Skeletal muscle satellite cell (primary cell): ENCODE measurements at regions not wholly inside any gene's neighbourhood (a gene's known extent, or its start where the extent isn't known, plus 50 kb on each side); places are given as distances from the start of the nearest gene placed in this dataset.
A peak's percentile ranks its signal among the peaks of the same experiment; 100 is the strongest.

Experiments
- H3K27me3 ChIP-seq: 2 replicates; pipeline ENCODE4 v1.7.0; 2013; ENCODE audit warnings: low read length; ENCODE audit not compliant: control insufficient read depth, insufficient read depth
- H3K36me3 ChIP-seq: 2 replicates; pipeline ENCODE4 v1.7.0; 2013; ENCODE audit warnings: mild to moderate bottlenecking, control low read depth, low read length; ENCODE audit not compliant: insufficient read depth
- H3K4me1 ChIP-seq: 2 replicates; pipeline ENCODE4 v1.7.0; 2013; ENCODE audit warnings: low read length; ENCODE audit not compliant: control insufficient read depth, insufficient read depth
- H3K4me2 ChIP-seq: 2 replicates; pipeline ENCODE4 v1.7.0; 2013; ENCODE audit warnings: mild to moderate bottlenecking, low read length
- H3K4me3 ChIP-seq: 2 replicates; pipeline ENCODE4 v1.7.0; 2013; ENCODE audit warnings: low read length
- H3K9ac ChIP-seq: 2 replicates; pipeline ENCODE4 v1.7.0; 2013; ENCODE audit warnings: mild to moderate bottlenecking, low read depth, low read length, moderate library complexity
- H3K9me3 ChIP-seq: replicated peaks from 2 replicates; pipeline ENCODE4 v1.7.0; 2013; ENCODE audit warnings: mild to moderate bottlenecking, control low read depth, low read length

DNA sequence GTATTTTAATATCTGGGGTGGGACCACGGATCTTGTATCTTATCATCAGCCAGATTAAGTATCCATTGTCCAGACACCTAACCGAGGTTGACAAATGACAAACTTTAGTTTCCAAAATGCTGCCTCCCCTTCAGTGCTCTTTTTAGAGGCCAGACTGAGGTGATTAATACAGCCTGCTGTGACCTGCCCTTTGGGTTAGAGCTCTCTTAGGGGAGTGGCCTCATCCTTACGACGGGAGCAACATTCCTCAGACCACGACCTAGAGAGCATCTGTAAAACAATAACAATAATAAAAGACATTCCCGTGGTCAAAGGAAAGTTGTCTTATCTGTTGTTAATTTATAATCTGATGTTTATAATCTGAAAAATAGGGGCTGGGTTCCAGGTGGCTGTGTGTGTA is 405.3 kb downstream of the LPIN1 start:
- no peaks in the 10 kb centered on the region for H3K9me3 ChIP-seq
- no peaks in the 10 kb centered on the region for H3K36me3 ChIP-seq
- H3K9ac ChIP-seq = no peak overlapping the region
- H3K4me3 ChIP-seq = no peak overlapping the region
- no peaks in the 10 kb centered on the region for H3K27me3 ChIP-seq
- H3K4me1 ChIP-seq = peaks cover 21% of the 10 kb centered on the region
- no peak overlapping the region for H3K4me2 ChIP-seq

DNA sequence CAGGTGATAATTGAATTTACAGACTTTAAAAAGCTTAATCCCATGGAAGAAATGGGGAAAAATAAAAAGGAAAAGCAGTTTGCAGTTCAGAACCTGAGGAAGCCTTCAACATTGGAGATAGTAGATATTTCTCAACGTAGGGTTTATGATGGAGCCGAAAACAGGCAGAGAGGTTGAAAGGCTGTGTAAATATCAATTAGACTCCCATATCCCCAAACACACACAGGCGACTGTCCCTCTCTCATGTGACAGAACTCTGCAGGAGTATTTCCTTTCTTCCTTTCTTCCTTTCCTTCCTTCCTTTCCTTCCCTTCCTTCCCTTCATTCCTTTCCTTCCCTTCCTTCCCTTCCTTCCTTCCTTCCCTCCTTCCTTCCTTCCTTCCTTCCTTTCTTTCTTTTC is 406.5 kb downstream of the LPIN1 start:
- no peak overlapping the region for H3K9ac ChIP-seq
- peaks cover 21% of the 10 kb centered on the region for H3K4me1 ChIP-seq
- H3K36me3 ChIP-seq = no peaks in the 10 kb centered on the region
- H3K4me2 ChIP-seq = no peak overlapping the region
- no peaks in the 10 kb centered on the region for H3K9me3 ChIP-seq
- H3K4me3 ChIP-seq = no peak overlapping the region
- H3K27me3 ChIP-seq = no peaks in the 10 kb centered on the region

- H3K36me3 ChIP-seq = no peaks in the 10 kb centered on the region
- H3K9ac ChIP-seq = peak overlapping the region; percentile 31
- peaks cover 21% of the 10 kb centered on the region for H3K4me1 ChIP-seq
- no peaks in the 10 kb centered on the region for H3K27me3 ChIP-seq
- no peaks in the 10 kb centered on the region for H3K9me3 ChIP-seq
- H3K4me3 ChIP-seq = no peak overlapping the region
- peak overlapping the region; percentile 47 for H3K4me2 ChIP-seq
Observed at GRCh38 chr2:12155303-12156051, 409.0 kb downstream of the LPIN1 start.

DNA sequence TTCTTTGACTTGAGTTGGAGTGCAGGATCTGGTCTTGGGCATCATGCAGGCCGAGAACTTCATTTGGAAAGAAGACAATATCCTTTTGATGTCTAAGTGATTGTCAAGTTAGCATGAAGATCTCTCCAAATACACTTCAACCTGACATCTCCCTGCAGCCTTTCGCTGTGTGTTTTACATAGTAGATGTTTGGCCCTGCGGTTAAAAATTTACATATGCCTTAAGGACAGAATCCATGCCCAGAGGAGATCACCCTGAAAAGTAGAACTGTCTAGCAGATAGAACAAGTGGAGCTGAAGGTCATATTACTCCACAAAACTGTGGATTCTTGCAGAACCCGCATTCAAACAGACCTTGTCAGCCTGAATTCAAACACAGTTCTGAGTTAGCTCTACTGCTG is 409.9 kb downstream of the LPIN1 start:
- Histone ChIP-seq H3K27me3 (no peaks in the 10 kb centered on the region), H3K9me3 (no peaks in the 10 kb centered on the region), H3K4me1 (peaks cover 21% of the 10 kb centered on the region), H3K4me2 (peak overlapping the region; percentile 47), H3K9ac (no peak overlapping the region), H3K4me3 (no peak overlapping the region), H3K36me3 (no peaks in the 10 kb centered on the region)

GRCh38 chr2:12161085-12161484 is 414.7 kb downstream of the LPIN1 start:
- H3K9me3 ChIP-seq = no peaks in the 10 kb centered on the region
- H3K9ac ChIP-seq = no peak overlapping the region
- H3K4me1 ChIP-seq = peaks cover 6% of the 10 kb centered on the region
- H3K4me3 ChIP-seq = no peak overlapping the region
- no peaks in the 10 kb centered on the region for H3K27me3 ChIP-seq
- no peak overlapping the region for H3K4me2 ChIP-seq
- no peaks in the 10 kb centered on the region for H3K36me3 ChIP-seq

DNA sequence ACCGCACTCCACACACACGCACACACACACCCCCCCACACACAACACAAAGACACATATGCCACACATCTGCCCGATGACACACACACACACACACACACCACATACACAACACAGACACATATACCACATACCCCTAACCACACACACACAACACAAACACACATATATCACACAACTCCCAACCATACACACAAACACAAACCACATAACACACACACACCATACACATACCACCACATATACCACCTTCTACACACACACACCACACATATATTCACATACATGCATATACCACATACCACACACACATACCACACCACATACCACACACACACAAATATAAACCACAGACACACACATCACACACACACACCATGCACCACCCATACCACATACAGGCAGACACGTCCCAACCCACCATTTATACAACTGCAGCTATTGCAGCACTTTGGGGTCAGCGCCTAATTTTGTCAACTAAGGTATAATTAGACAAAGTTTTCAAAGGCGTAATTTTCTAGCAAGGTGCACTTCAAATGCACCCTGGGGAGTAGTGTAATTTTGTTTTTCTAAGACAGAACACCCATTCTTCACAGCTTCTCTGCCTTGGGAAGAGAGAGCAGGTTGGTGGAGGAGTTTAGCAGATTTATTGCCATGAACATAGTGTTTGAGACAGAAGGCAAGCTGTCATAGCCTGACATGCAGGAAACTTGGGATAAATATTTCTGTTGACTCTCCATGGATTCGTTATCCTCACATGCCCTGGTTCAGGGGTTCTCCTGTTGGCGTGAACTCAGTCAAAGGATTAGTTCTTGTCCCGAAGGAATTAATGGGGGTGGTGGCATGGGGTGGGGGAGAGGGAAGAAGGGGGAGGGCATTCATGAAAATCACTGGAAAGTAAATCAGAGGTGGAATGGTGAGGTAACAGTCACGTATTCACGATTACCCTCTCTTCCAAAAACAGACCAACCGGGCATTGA is 416.1 kb downstream of the LPIN1 start:
- no peaks in the 10 kb centered on the region for H3K36me3 ChIP-seq
- no peaks in the 10 kb centered on the region for H3K4me1 ChIP-seq
- no peak overlapping the region for H3K4me3 ChIP-seq
- no peaks in the 10 kb centered on the region for H3K9me3 ChIP-seq
- no peak overlapping the region for H3K9ac ChIP-seq
- H3K4me2 ChIP-seq = no peak overlapping the region
- no peaks in the 10 kb centered on the region for H3K27me3 ChIP-seq

GRCh38 chr2:12163866-12164265 is 417.4 kb downstream of the LPIN1 start:
- Histone ChIP-seq H3K9me3 (no peaks in the 10 kb centered on the region), H3K4me3 (no peak overlapping the region), H3K4me2 (no peak overlapping the region), H3K9ac (no peak overlapping the region), H3K36me3 (no peaks in the 10 kb centered on the region), H3K4me1 (peaks cover 6% of the 10 kb centered on the region), H3K27me3 (no peaks in the 10 kb centered on the region)

- H3K4me1 ChIP-seq = peaks cover 14% of the 10 kb centered on the region
- H3K4me3 ChIP-seq = no peak overlapping the region
- H3K9ac ChIP-seq = no peak overlapping the region
- H3K36me3 ChIP-seq = no peaks in the 10 kb centered on the region
- no peak overlapping the region for H3K4me2 ChIP-seq
- H3K27me3 ChIP-seq = no peaks in the 10 kb centered on the region
- H3K9me3 ChIP-seq = no peaks in the 10 kb centered on the region
Observed at GRCh38 chr2:12164689-12165088, 418.3 kb downstream of the LPIN1 start.

DNA sequence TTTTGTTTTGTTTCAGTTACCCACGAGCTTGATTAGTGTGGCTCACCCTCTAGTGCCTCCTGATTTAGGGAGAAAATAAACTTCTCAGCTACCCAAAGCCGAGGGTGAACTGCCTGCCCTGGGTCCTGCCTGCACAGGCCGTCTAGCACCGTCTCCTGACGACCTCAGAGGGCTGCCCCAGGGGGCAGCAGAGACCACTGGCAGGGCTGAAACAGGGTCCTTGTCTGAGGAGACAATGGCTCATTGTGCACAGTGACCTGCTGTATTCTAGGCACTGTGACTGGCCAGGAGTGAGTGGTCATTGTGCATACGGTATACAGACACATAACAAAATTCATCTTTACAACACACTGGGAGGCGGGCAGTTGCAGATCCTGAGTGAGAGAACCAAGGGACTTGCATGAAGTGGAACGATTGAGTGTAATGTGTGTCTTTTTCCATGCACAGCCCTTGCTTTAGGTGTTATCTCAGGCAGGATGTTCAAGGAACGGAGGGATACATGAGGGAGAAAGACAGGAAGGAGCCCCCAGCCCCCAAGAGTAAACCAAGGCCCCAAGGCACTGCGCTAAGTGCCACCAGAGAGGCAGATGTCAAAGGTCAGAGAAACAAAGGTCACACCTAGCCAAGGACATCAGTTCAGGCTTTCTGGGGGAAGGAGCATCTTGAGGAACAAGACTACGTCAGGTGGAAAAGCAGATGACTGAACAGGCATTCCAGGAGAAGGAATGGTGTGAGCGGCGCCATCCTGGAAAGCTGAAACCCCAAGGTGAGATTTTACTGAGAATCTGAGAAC is 421.3 kb downstream of the LPIN1 start:
- H3K4me1 ChIP-seq = peaks cover 22% of the 10 kb centered on the region

GRCh38 chr2:12168354-12168753 is 421.9 kb downstream of the LPIN1 start:
- H3K9me3 ChIP-seq = no peaks in the 10 kb centered on the region
- no peaks in the 10 kb centered on the region for H3K27me3 ChIP-seq
- no peak overlapping the region for H3K4me2 ChIP-seq
- H3K4me1 ChIP-seq = peaks cover 22% of the 10 kb centered on the region
- H3K4me3 ChIP-seq = no peak overlapping the region
- H3K36me3 ChIP-seq = no peaks in the 10 kb centered on the region
- no peak overlapping the region for H3K9ac ChIP-seq

More for the DNA sequence above, 421.3 kb downstream of the LPIN1 start:
- no peak overlapping the region for H3K9ac ChIP-seq
- no peak overlapping the region for H3K4me3 ChIP-seq
- H3K36me3 ChIP-seq = no peaks in the 10 kb centered on the region
- H3K27me3 ChIP-seq = no peaks in the 10 kb centered on the region
- H3K9me3 ChIP-seq = no peaks in the 10 kb centered on the region
- no peak overlapping the region for H3K4me2 ChIP-seq

- peak overlapping the region; percentile 62 for H3K9ac ChIP-seq
- H3K9me3 ChIP-seq = no peaks in the 10 kb centered on the region
- H3K27me3 ChIP-seq = no peaks in the 10 kb centered on the region
- peaks cover 22% of the 10 kb centered on the region for H3K4me1 ChIP-seq
- no peaks in the 10 kb centered on the region for H3K36me3 ChIP-seq
- no peak overlapping the region for H3K4me3 ChIP-seq
- H3K4me2 ChIP-seq = peak overlapping the region; percentile 10
Observed at GRCh38 chr2:12168791-12169388, 422.5 kb downstream of the LPIN1 start.
